ENCODE measurements at regions not wholly inside any gene's neighbourhood (a gene's known extent, or its start where the extent isn't known, plus 50 kb on each side); places are given as distances from the start of the nearest gene placed in this dataset.
A peak's percentile ranks its signal among the peaks of the same experiment; 100 is the strongest.

DNA sequence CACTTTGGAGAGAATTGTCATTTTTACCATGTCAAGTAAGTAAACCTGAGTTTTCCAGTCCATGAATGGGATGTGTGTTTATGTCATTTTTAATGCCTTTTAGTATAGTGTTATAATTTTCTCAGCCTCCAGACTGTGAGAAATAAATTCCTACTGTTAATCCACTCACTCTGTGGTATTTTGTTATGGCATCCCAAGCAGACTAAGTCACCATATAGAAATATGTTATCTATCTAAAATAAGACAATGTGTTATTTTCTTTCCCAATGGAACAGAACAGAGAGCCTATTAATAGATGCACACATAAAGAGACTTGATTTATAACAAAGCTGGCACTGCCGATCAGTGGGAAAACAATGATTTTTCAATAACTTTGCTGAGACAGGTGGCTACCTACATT is 70.2 kb upstream of the SLC4A11 start:
- peak; percentile 60 for DNase-seq (ENCODE audit: low read depth)

DNA sequence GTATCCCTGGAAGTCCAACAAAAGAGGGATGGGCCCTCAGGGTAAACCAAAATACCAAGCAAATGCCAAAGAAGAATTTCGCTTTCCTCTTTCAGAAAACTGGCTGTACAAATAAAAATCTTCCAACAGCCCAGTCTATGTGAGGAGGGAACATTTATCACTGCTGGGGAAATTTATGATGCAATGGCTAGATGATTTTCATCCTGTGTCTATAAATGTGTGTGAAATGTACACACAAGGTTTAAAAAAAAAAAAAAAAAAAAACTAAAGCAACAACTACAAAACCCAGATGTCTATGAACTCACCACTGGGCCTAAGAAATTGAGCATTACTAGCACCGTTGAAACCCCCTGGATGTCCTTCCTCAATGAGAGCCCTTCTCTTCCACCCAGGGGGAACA is 68.7 kb upstream of the SLC4A11 start:
- peak; percentile 48 for DNase-seq (ENCODE audit: low read depth)

DNA sequence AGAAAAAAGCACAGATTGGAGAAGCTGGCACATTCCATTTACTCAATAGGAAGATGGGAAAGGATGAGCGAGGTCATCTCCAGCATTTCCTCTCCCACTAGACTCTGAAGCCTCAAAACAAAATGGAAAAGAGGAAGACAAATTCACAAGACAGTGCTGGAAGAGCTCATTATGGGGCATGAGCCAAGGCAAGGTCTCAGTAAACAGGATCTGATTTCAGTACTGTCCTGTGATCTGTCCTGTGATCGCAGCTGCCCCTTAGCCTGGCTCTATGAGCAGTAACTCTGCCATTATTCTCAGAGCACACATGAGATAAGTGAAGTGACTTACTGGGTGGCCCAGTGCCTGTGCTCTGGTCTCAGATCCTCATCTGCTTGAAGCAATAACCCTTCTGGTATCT is 68.1 kb upstream of the SLC4A11 start:
- peak; percentile 23 for DNase-seq (ENCODE audit: low read depth)

DNA sequence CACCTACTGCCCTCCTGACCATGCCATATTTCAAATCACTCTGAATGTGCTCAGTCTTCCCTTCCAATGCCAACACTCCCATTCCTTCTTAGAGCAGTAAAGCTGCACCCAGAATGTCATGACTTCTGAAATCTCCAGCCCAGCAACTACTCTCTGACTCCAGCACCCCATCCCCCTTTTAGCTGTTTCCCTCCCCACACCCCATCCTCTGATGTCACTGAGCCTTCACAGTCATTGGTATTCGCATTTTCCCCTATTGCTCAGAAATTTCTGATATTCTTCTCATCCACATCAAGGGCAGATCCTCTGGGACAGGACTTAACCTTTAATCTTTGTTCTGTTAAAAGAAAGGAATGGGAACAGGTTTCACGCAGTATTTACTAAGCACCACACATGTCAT is 67.1 kb upstream of the SLC4A11 start:
- DNase-seq (ENCODE audit: low read depth): no peak

DNA sequence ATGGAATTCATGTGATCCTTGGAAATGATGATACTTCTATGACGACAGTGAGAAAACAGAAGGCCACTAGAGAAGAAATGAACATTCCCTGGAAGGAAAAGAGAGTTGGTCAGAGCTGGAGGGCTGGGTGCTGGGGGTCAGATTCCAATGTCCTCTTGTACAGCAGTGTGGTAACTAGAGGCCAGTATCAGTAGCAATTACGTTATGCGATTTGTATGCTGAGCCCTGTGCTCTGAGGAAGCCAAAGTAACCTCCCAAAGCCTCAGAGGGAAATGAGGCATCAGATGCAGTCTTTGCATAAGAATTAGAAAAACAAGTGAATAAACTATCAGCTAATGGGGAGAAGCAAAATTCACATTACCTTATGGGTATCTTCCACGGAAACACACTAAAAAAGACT is 65.5 kb upstream of the SLC4A11 start:
- no peak for DNase-seq (ENCODE audit: low read depth)

DNA sequence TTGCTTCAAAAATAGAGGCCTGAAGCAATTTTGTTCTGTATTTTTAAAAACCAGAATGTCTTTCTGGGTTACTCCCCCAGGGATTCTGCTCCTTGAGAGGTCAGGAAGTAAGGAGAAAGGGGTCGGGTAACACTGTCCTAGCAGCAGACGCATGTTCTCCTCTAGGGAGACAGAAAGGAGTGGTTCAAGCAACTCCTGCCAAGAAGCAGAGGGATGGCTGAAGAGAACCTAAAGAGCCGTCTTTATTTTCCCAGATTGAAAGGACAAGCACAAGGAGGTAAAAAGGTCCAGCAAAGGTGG is 58.0 kb upstream of the SLC4A11 start:
- DNase-seq (ENCODE audit: low read depth): no peak

DNA sequence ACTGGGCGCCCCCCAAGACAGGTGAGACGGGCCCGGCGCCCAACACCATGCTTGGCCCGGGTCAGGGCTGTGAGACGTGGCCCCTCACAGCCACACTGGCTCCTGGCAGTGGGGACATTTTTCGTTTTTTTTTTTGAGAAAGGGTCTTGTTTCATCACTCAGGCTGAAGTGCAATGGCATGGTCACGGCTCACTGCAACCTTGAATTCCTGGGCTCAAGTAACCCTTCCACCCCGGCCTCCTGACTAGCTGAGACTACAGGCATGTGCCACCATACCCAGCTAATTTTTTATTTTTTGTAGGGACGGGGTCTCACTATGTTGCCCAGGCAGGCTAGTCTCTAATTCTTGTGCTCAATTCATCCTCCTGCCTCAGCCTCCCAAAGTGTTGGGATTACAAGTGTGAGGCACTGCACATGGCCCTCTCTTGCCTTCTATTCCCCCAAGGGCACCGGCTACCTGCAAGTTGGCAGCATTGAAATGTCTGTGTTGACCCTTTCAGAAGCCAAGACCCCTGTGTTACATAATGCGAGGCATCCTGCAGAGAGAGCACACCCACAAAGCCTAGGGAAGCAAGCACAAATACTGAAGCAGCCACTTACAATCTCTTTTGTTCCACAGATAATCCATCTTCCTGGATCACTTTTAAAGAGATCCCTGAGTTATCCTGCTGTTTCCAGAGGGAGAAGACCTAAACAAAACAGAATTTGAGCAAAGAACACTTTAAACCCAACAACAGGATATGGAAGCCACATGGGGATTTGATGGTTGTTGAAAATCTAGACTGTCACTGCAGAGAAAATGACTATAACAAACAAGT is 57.5 kb upstream of the SLC4A11 start:
- DNase-seq (ENCODE audit: low read depth): no peak
